Calu3 (cell line): ENCODE measurements at regions not wholly inside any gene's neighbourhood (a gene's known extent, or its start where the extent isn't known, plus 50 kb on each side); places are given as distances from the start of the nearest gene placed in this dataset.

Source experiments
- BruUV-seq: library from RNA; stranded (reverse); fragments of 400-500 nt; replicated peaks from 2 replicates; lab custom pipeline; 2021; lab: Mats Ljungman, UMichigan
- CTCF ChIA-PET: fragments of 300-600 bp; sonication (Branson Sonifier 250); formaldehyde crosslinking; loops from one replicate; lab custom pipeline; 2022; ENCODE audit warnings: antibody characterized with exemption; lab: Charles Lee
- DNase-seq: peaks from one replicate; pipeline ENCODE4 v3.0.0; 2022
- H3K27ac Mint-ChIP-seq: one replicate; pipeline ENCODE4 v1.8.0; 2022; ENCODE audit warnings: mixed read lengths; ENCODE audit not compliant: unreplicated experiment
- H3K27me3 Mint-ChIP-seq: one replicate; pipeline ENCODE4 v1.8.0; 2022; ENCODE audit warnings: mixed read lengths; ENCODE audit not compliant: unreplicated experiment
- H3K36me3 Mint-ChIP-seq: one replicate; pipeline ENCODE4 v1.8.0; 2022; ENCODE audit warnings: mild to moderate bottlenecking, moderate library complexity, mixed read lengths; ENCODE audit not compliant: insufficient read depth, unreplicated experiment
- H3K4me1 Mint-ChIP-seq: one replicate; pipeline ENCODE4 v1.8.0; 2022; ENCODE audit warnings: mild to moderate bottlenecking, low read depth, mixed read lengths; ENCODE audit not compliant: unreplicated experiment
- H3K4me3 Mint-ChIP-seq: one replicate; pipeline ENCODE4 v1.8.0; 2022; ENCODE audit warnings: mild to moderate bottlenecking, low read depth, moderate library complexity, mixed read lengths; ENCODE audit not compliant: unreplicated experiment
- H3K9me3 Mint-ChIP-seq: one replicate; pipeline ENCODE4 v1.8.0; 2022; ENCODE audit warnings: low read depth, mixed read lengths; ENCODE audit not compliant: unreplicated experiment
- intact Hi-C: fragments of 100-400 bp; cut with micrococcal nuclease; formaldehyde crosslinking; loops from one replicate; pipeline ENCODE4 v1.10.0; 2022; ENCODE audit not compliant: unreplicated experiment
- TF ChIP-seq, protein P1 (sequence below): fragments of 200-600 bp; IDR thresholded peaks from one replicate; pipeline ENCODE4 v1.8.0; 2022; ENCODE audit warnings: antibody characterized with exemption; ENCODE audit not compliant: unreplicated experiment

DNA sequence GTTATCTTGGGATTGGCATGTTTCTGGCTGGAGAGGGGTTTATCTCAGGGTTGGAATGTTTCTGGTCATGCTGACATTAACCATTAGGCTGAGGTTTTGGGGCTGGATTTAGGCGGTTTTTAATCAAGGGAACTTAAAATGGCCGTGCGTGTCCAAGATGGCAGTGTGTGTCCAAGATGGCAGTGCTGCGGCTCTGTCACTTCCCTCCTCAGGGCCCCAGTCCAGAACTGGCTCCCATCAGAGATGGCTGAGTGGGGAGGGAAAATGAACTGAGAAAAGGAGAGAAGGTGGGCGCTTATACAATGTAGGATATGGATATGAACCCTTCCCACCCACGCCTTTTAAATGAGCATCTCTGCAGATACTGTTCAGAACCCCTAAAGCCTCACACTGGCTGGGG, 175.5 kb upstream of the MYT1L start:
- intact Hi-C loops: no loop called here
- BruUV-seq: no TSS peak
- CTCF ChIA-PET: no interaction called here
- peaks cover 11% of the 10 kb centered on the region for H3K9me3 Mint-ChIP-seq
- H3K27me3 Mint-ChIP-seq: no peaks in the 10 kb centered on the region
- no peak for DNase-seq
- no peak overlapping the region for H3K4me3 Mint-ChIP-seq
- H3K27ac Mint-ChIP-seq: no peak overlapping the region
- H3K36me3 Mint-ChIP-seq: no peaks in the 10 kb centered on the region
- H3K4me1 Mint-ChIP-seq: no peaks in the 10 kb centered on the region
- TF ChIP-seq, protein P1, sequence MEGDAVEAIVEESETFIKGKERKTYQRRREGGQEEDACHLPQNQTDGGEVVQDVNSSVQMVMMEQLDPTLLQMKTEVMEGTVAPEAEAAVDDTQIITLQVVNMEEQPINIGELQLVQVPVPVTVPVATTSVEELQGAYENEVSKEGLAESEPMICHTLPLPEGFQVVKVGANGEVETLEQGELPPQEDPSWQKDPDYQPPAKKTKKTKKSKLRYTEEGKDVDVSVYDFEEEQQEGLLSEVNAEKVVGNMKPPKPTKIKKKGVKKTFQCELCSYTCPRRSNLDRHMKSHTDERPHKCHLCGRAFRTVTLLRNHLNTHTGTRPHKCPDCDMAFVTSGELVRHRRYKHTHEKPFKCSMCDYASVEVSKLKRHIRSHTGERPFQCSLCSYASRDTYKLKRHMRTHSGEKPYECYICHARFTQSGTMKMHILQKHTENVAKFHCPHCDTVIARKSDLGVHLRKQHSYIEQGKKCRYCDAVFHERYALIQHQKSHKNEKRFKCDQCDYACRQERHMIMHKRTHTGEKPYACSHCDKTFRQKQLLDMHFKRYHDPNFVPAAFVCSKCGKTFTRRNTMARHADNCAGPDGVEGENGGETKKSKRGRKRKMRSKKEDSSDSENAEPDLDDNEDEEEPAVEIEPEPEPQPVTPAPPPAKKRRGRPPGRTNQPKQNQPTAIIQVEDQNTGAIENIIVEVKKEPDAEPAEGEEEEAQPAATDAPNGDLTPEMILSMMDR: no peak

DNA sequence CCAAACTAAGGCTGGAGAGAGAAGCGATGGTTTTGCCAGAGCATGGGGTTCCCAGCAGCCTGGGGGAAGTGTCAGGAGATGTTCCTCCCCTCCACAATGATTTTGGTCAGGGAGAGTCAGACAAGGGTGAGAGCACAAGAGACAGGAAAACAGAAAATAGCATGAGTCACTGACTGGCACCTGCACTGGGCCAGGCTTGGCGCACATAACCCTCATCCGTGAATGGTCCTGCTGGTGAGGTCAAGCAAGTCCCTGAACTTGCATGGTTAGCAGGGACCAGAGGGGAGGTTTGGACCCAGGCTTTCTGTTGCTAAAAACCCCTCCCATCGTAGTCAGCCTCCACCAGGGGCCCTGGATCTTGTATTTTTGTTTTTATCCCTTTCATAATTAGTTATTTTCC, 174.5 kb upstream of the MYT1L start:
- Mint-ChIP-seq H3K4me1 (no peaks in the 10 kb centered on the region), H3K9me3 (peaks cover 13% of the 10 kb centered on the region), H3K27ac (no peak overlapping the region), H3K36me3 (no peaks in the 10 kb centered on the region), H3K27me3 (no peaks in the 10 kb centered on the region), H3K4me3 (no peak overlapping the region)
- CTCF ChIA-PET: no interaction called here
- intact Hi-C loops: no loop called here
- DNase-seq: no peak
- no TSS peak for BruUV-seq
- TF ChIP-seq, protein P1: no peak

DNA sequence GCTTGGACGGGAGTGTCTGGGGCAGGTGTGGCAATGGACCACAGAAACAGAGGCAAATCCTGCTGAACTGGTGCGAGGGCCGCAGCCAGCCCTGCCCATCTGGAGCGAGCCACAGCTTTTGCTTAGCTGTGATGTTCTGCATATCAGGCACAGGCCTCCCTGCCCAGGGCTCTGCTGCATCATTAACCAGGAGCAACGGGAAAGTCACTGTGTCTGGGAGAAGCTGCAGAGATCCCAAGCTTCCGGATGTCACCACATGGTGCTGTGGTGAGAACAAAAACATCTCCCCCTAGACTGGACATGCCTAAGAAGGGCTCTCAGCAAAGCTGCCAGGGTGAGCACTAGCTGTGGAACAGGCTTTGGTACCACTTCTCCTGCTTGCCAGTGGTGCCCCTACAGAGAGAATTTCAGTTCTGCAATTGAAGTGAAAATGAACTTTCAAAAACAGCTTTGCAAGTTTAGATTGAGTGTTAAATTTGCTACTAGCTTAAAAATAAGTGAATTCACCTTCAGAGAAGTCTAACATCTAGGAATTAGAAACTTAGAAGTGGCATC, 172.9 kb upstream of the MYT1L start:
- TF ChIP-seq, protein P1: no peak
- intact Hi-C loops: no loop called here
- no peaks in the 10 kb centered on the region for H3K27me3 Mint-ChIP-seq
- no peak overlapping the region for H3K4me3 Mint-ChIP-seq
- CTCF ChIA-PET: no interaction called here
- H3K4me1 Mint-ChIP-seq: no peaks in the 10 kb centered on the region
- H3K9me3 Mint-ChIP-seq: peaks cover 10% of the 10 kb centered on the region
- H3K27ac Mint-ChIP-seq: no peak overlapping the region
- DNase-seq: no peak
- no TSS peak for BruUV-seq
- no peaks in the 10 kb centered on the region for H3K36me3 Mint-ChIP-seq

DNA sequence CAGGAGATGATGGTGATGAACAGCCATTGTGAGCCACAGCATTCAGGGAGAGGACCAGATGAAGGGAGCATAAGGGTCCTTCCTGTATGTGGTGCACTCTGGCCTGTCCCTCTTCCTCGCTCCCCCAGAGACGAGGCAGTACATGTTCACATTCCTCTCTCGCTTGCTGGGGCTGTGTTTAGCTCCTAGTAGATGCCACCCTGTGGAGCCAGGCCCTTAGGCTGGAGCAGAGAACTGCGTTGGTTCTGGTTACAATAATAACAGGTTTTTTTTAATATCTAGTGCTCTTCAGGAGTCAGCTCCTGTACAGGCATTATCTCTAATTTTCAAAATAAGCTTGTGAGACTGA, 171.1 kb upstream of the MYT1L start:
- intact Hi-C loops: no loop called here
- H3K9me3 Mint-ChIP-seq: peaks cover 10% of the 10 kb centered on the region

More for the DNA sequence above, 171.1 kb upstream of the MYT1L start:
- TF ChIP-seq, protein P1: no peak
- no TSS peak for BruUV-seq
- Mint-ChIP-seq H3K36me3 (no peaks in the 10 kb centered on the region), H3K4me1 (no peaks in the 10 kb centered on the region), H3K4me3 (no peak overlapping the region), H3K27me3 (no peaks in the 10 kb centered on the region), H3K27ac (no peak overlapping the region)
- no peak for DNase-seq
- CTCF ChIA-PET: no interaction called here
